C4-2B (cell line): ENCODE measurements at regions not wholly inside any gene's neighbourhood (a gene's known extent, or its start where the extent isn't known, plus 50 kb on each side); places are given as distances from the start of the nearest gene placed in this dataset.

Experiments
- CTCF ChIP-seq: fragments of 450-650 bp; conservative IDR thresholded peaks from 2 replicates; pipeline ENCODE4 v1.5.1; 2017; ENCODE audit warnings: mild to moderate bottlenecking
- ZFX ChIP-seq: fragments of 450-650 bp; IDR thresholded peaks from 2 replicates; pipeline ENCODE4 v1.6.1; 2017

GRCh38 chr4:23161787-23162186, 469.1 kb downstream of the GBA3 start:
- TF ChIP-seq CTCF, result no peak
- TF ChIP-seq ZFX, result no peak
